Gastroesophageal sphincter (tissue), 3 donors: ENCODE measurements at regions not wholly inside any gene's neighbourhood (a gene's known extent, or its start where the extent isn't known, plus 50 kb on each side); places are given as distances from the start of the nearest gene placed in this dataset.

Source experiments
- CTCF ChIP-seq, 4 experiments: fragments of 200-600 bp in 2 of 4; fragments of 450-650 bp in 2 of 4; sonication (generic) in 1 of 4; IDR thresholded peaks; one replicate each; pipeline ENCODE4 v1.5.1; 2017 to 2019; ENCODE audit warnings: antibody characterized with exemption in 4 of 4, mild to moderate bottlenecking in 2 of 4, moderate library complexity in 2 of 4
- EP300 ChIP-seq: sonication (generic); formaldehyde crosslinking; IDR thresholded peaks from one replicate; pipeline ENCODE4 v1.6.1; 2017; ENCODE audit warnings: antibody characterized with exemption, mild to moderate bottlenecking
- POLR2A ChIP-seq, 2 donors: fragments of 450-650 bp; IDR thresholded peaks; one replicate each; pipeline ENCODE4 v1.6.1; 2017; ENCODE audit warnings: antibody characterized with exemption in 2 of 2, mild to moderate bottlenecking in 2 of 2, moderate library complexity in 1 of 2

- TF ChIP-seq CTCF (IDR thresholded peaks at IDR 0.05): no peak
- TF ChIP-seq POLR2A (IDR thresholded peaks at IDR 0.05): no peak
- TF ChIP-seq EP300: no peak
These were observed 65.8 kb upstream of the SMIM36 start for GRCh38 chr17:55576996-55577586.
